DOHH2 (cell line): ENCODE measurements at regions not wholly inside any gene's neighbourhood (a gene's known extent, or its start where the extent isn't known, plus 50 kb on each side); places are given as distances from the start of the nearest gene placed in this dataset.
"Not testable (repeated sequence)": the region's sequence is repeated elsewhere in the genome, so short reads cannot be mapped to it uniquely, and the experiment has no call there.

ENCODE experiments used
- H3F3A ChIP-seq: fragments of 200-600 bp; sonication (generic), shearing (Covaris generic); 2 replicates; pipeline ENCODE4 v1.6.0; 2016; ENCODE audit warnings: antibody characterized with exemption, mild to moderate bottlenecking; ENCODE audit not compliant: control insufficient read depth, insufficient read depth
- H3K27ac ChIP-seq: fragments of 200-600 bp; sonication (generic); 2 replicates; pipeline ENCODE4 v1.5.1; 2014; ENCODE audit warnings: low read depth, mild to moderate bottlenecking, low read length, moderate library complexity
- H3K27me3 ChIP-seq: fragments of 200-600 bp; sonication (generic); 2 replicates; pipeline ENCODE4 v1.6.1; 2014; ENCODE audit warnings: mild to moderate bottlenecking, low read length, mixed read lengths; ENCODE audit not compliant: control insufficient read depth
- H3K36me3 ChIP-seq: fragments of 200-600 bp; sonication (generic); 2 replicates; pipeline ENCODE4 v1.6.1; 2014; ENCODE audit warnings: mild to moderate bottlenecking, low read length, moderate library complexity, mixed read lengths; ENCODE audit not compliant: control insufficient read depth
- H3K4me1 ChIP-seq: fragments of 200-600 bp; sonication (generic); 2 replicates; pipeline ENCODE4 v1.6.1; 2014; ENCODE audit warnings: mild to moderate bottlenecking, low read length, mixed read lengths; ENCODE audit not compliant: control insufficient read depth
- H3K4me2 ChIP-seq: fragments of 200-600 bp; sonication (generic); 2 replicates; pipeline ENCODE4 v1.6.0; 2014; ENCODE audit warnings: mild to moderate bottlenecking, low read length, moderate library complexity
- H3K4me3 ChIP-seq: fragments of 200-600 bp; sonication (generic); 2 replicates; pipeline ENCODE4 v1.5.1; 2014; ENCODE audit warnings: mild to moderate bottlenecking, low read length, mixed read lengths
- H3K79me2 ChIP-seq: fragments of 200-600 bp; sonication (generic); 2 replicates; pipeline ENCODE4 v1.6.1; 2014; ENCODE audit warnings: mild to moderate bottlenecking, low read length, mixed read lengths; ENCODE audit not compliant: control insufficient read depth
- H3K9me2 ChIP-seq: fragments of 200-600 bp; sonication (generic); replicated peaks from 2 replicates; pipeline ENCODE4 v1.6.1; 2014; ENCODE audit warnings: mild to moderate bottlenecking, low read length, mixed read lengths; ENCODE audit not compliant: control insufficient read depth
- H3K9me3 ChIP-seq: fragments of 200-600 bp; sonication (generic); 2 replicates; pipeline ENCODE4 v1.6.1; 2014; ENCODE audit warnings: antibody characterized with exemption, low read length, mixed read lengths; ENCODE audit not compliant: control insufficient read depth, insufficient read depth
- H4K20me1 ChIP-seq: fragments of 200-600 bp; sonication (generic); 2 replicates; pipeline ENCODE4 v1.6.0; 2014; ENCODE audit warnings: low read depth, mild to moderate bottlenecking, antibody characterized with exemption, low read length, moderate library complexity; ENCODE audit not compliant: control insufficient read depth, insufficient read depth
- CTCF ChIP-seq: fragments of 200-600 bp; sonication (generic); IDR thresholded peaks from one replicate; pipeline ENCODE4 v1.5.1; 2014; ENCODE audit warnings: antibody characterized with exemption, mild to moderate bottlenecking, low read depth, low read length; ENCODE audit not compliant: poor library complexity, severe bottlenecking
- EZH2phosphoT487 ChIP-seq: fragments of 200-600 bp; sonication (generic); IDR thresholded peaks from 2 replicates; pipeline ENCODE4 v1.6.1; 2017; ENCODE audit warnings: borderline replicate concordance, mild to moderate bottlenecking, antibody characterized with exemption, low read length, moderate library complexity, mixed read lengths

- Histone ChIP-seq H3F3A (no peaks in the 10 kb centered on the region), H3K36me3 (no peaks in the 10 kb centered on the region), H3K4me3 (no peak overlapping the region), H3K79me2 (no peaks in the 10 kb centered on the region), H3K27ac (no peak overlapping the region), H3K4me1 (no peaks in the 10 kb centered on the region), H4K20me1 (no peaks in the 10 kb centered on the region), H3K9me2 (no peaks in the 10 kb centered on the region), H3K27me3 (no peaks in the 10 kb centered on the region), H3K9me3 (no peaks in the 10 kb centered on the region), H3K4me2 (no peak overlapping the region)
- TF ChIP-seq CTCF (no peak), EZH2phosphoT487 (no peak)
Observed at GRCh38 chr4:53941331-53941730, 123.1 kb downstream of the CHIC2 start.

GRCh38 chr4:53939892-53940291 is 124.5 kb downstream of the CHIC2 start:
- not testable (repeated sequence) for H3K9me3 ChIP-seq, H4K20me1 ChIP-seq, H3F3A ChIP-seq, H3K79me2 ChIP-seq, H3K4me2 ChIP-seq, H3K4me3 ChIP-seq, H3K36me3 ChIP-seq, H3K4me1 ChIP-seq, H3K27me3 ChIP-seq, H3K27ac ChIP-seq, H3K9me2 ChIP-seq

GRCh38 chr4:53937918-53938317 is 126.5 kb downstream of the CHIC2 start:
- TF ChIP-seq EZH2phosphoT487 (no peak), CTCF (no peak)
- Histone ChIP-seq H3K9me2 (no peaks in the 10 kb centered on the region), H3K27me3 (no peaks in the 10 kb centered on the region), H3K4me3 (no peak overlapping the region), H3K4me1 (no peaks in the 10 kb centered on the region), H3K4me2 (no peak overlapping the region), H3K27ac (no peak overlapping the region), H3K36me3 (no peaks in the 10 kb centered on the region), H3F3A (no peaks in the 10 kb centered on the region), H3K9me3 (no peaks in the 10 kb centered on the region), H4K20me1 (no peaks in the 10 kb centered on the region), H3K79me2 (no peaks in the 10 kb centered on the region)

GRCh38 chr4:53937327-53937726 is 127.1 kb downstream of the CHIC2 start:
- H3K9me2 ChIP-seq: no peaks in the 10 kb centered on the region
- H4K20me1 ChIP-seq: no peaks in the 10 kb centered on the region

More at GRCh38 chr4:53937327-53937726, 127.1 kb downstream of the CHIC2 start:
- TF ChIP-seq CTCF: no peak
- no peak overlapping the region for H3K4me3 ChIP-seq
- H3K36me3 ChIP-seq: no peaks in the 10 kb centered on the region
- H3K79me2 ChIP-seq: no peaks in the 10 kb centered on the region
- no peak overlapping the region for H3K27ac ChIP-seq
- H3K9me3 ChIP-seq: no peaks in the 10 kb centered on the region
- no peaks in the 10 kb centered on the region for H3F3A ChIP-seq
- H3K27me3 ChIP-seq: no peaks in the 10 kb centered on the region
- no peak overlapping the region for H3K4me2 ChIP-seq
- H3K4me1 ChIP-seq: no peaks in the 10 kb centered on the region
